HG03139 (cell line): ENCODE measurements at regions not wholly inside any gene's neighbourhood (a gene's known extent, or its start where the extent isn't known, plus 50 kb on each side); places are given as distances from the start of the nearest gene placed in this dataset.

ENCODE experiments used
- ATAC-seq: cut with Tn5 transposase; IDR thresholded peaks from one replicate; pipeline ENCODE4 v1.9.1; 2021; ENCODE audit not compliant: unreplicated experiment

- ATAC-seq, result no peak
These were observed 1188.2 kb upstream of the TMEM132C start for GRCh38 chr12:127078577-127079350.

- ATAC-seq, result no peak
These were observed 1187.3 kb upstream of the TMEM132C start for GRCh38 chr12:127079636-127080035.

GRCh38 chr12:127081058-127081457 is 1185.9 kb upstream of the TMEM132C start:
- ATAC-seq, result no peak

- ATAC-seq, result peak; percentile 95
These were observed 1183.7 kb upstream of the TMEM132C start for GRCh38 chr12:127083008-127083949.

GRCh38 chr12:127101076-127101475 is 1165.9 kb upstream of the TMEM132C start:
- ATAC-seq, result no peak

- ATAC-seq, result no peak
These were observed 1160.9 kb upstream of the TMEM132C start for GRCh38 chr12:127106041-127106440.

GRCh38 chr12:127106697-127107096 is 1160.3 kb upstream of the TMEM132C start:
- no peak for ATAC-seq

GRCh38 chr12:127107744-127108143 is 1159.2 kb upstream of the TMEM132C start:
- no peak for ATAC-seq

- peak; percentile 76 for ATAC-seq
These were observed 1158.4 kb upstream of the TMEM132C start for GRCh38 chr12:127108360-127109215.

GRCh38 chr12:127113945-127114344 is 1153.0 kb upstream of the TMEM132C start:
- ATAC-seq, result no peak

- no peak for ATAC-seq
These were observed 1151.4 kb upstream of the TMEM132C start for GRCh38 chr12:127115468-127116035.

GRCh38 chr12:127118251-127118650 is 1148.7 kb upstream of the TMEM132C start:
- ATAC-seq, result no peak

- no peak for ATAC-seq
These were observed 1147.3 kb upstream of the TMEM132C start for GRCh38 chr12:127119600-127120140.

GRCh38 chr12:127120851-127121250 is 1146.1 kb upstream of the TMEM132C start:
- no peak for ATAC-seq

- no peak for ATAC-seq
These were observed 1145.4 kb upstream of the TMEM132C start for GRCh38 chr12:127121494-127122084.

GRCh38 chr12:127125607-127126259 is 1141.2 kb upstream of the TMEM132C start:
- ATAC-seq, result peak; percentile 85

GRCh38 chr12:127126260-127126628 is 1140.7 kb upstream of the TMEM132C start:
- ATAC-seq, result peak; percentile 8

GRCh38 chr12:127127897-127128296 is 1139.1 kb upstream of the TMEM132C start:
- ATAC-seq, result no peak

GRCh38 chr12:127130506-127131124 is 1136.4 kb upstream of the TMEM132C start:
- ATAC-seq, result no peak
